HG02884 (cell line): ENCODE measurements at regions not wholly inside any gene's neighbourhood (a gene's known extent, or its start where the extent isn't known, plus 50 kb on each side); places are given as distances from the start of the nearest gene placed in this dataset.

Source experiments
- ATAC-seq: cut with Tn5 transposase; IDR thresholded peaks from one replicate; pipeline ENCODE4 v1.9.1; 2021; ENCODE audit warnings: mild to moderate bottlenecking, moderate library complexity; ENCODE audit not compliant: unreplicated experiment

GRCh38 chr2:53452400-53452799 is 315.2 kb upstream of the CHAC2 start:
- no peak for ATAC-seq

DNA sequence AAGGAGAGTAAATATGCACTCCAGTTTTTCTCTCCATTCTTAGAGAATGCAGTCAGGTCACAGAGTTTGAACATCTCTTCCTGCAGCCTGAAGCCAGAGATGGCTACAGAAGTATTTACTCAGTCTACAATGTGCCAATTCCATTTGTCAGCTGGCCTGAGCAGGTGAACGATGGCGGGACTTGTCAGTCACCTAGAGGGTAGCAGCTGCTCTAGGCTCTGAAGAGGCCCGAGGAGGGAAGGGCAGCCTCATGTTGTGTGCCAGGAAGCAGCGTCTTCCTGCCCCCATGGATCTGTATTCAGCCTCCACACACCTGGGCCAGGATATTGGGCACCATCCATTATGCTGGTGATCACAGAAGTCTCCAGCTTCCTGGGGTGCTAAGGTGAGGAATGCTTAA is 316.7 kb upstream of the CHAC2 start:
- no peak for ATAC-seq

GRCh38 chr2:53448591-53448990 is 319.0 kb upstream of the CHAC2 start:
- no peak for ATAC-seq

DNA sequence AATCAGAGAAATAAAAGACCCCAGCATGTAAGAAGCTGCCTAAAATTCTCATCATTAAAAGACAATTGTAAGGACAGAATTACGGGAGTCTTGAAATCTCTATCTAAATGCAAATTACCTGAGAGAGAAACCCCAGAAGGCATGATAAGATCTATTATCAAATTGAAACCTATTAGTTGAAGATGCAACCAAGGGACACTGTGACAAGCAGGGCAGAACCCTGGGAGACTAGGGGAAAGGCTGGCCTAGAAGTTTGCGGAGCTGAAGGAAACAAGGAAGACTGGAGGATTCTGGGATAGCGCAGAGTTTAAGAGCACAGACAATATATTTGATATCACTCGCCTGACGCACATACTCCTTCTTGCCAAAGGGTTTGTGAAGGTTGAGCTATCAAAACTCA is 319.5 kb upstream of the CHAC2 start:
- ATAC-seq, result no peak

GRCh38 chr2:53445383-53446070 is 322.1 kb upstream of the CHAC2 start:
- peak; percentile 66 for ATAC-seq

DNA sequence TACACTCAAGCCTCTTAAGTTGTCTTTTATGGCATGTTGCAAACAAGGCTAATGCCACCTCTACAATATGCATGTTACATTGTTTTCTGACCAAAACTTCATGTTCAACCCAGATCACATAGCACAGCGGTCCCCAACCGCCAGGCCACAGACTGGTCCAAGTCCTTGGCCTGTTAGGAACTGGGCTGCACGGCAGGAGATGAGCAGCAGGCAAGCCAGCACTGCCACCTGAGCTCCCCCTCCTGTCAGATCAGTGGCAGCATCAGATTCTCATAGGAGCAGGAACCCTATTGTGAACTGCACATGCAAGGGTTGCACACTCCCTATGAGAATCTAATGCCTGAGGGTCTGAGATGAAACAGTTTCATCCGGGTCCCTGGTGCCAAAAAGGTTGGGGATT is 324.8 kb upstream of the CHAC2 start:
- ATAC-seq, result no peak

DNA sequence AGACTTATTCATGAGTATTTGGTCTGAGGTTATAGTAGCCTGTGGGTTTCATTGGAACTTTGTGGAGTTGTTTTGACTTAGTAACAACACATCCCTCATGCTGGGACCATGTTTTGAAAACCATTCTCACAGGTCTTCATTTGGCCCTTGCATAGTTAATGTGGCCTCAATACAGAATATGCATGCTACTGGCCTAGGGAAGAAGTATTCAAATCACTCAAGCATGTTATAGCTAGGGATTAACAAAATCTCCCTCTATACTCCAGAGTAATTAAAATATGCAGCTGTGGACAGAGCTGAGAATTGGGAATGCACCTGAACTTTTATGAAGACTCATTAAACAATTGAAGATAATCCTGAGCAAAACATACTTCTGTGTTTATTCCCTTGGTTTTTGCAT is 325.5 kb upstream of the CHAC2 start:
- ATAC-seq, result no peak

DNA sequence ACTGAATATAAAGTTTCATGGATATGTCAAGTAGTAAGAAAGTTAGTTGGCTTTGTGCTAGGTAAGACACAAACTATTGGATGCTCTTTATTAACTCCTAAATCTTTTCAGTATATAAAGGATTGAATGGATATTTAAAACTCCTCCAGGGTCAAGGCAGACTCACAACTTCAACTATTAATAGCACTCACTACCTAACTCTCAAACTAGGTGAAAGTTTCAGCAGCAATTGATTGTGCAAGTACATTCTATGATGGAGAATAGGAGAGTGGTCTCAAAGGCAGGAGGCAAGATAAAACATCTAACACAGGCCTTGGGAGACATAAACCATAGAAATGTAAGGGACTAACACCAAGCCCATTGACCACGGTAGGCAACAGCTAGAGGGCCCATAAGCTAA is 328.9 kb upstream of the CHAC2 start:
- no peak for ATAC-seq

GRCh38 chr2:53438100-53438499 is 329.5 kb upstream of the CHAC2 start:
- ATAC-seq, result no peak

DNA sequence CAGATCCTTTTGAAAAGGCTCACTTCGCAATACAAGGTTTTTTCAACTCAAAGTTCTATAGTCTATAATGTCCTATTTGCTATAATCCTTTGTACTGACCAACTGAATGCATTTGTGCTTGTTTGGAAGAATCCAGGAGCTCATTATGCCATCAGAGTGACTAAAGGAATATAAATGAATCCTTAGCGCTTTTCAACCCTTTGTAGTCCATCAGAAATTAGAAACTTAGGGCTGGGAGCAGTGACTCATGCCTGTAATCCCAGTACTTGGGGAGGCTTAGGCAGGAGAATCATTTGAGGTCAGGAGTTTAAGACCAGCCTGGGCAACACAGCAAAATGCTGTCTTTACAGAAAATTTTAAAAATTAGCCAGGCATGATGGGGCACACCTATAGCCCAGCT is 330.2 kb upstream of the CHAC2 start:
- no peak for ATAC-seq

GRCh38 chr2:53436882-53437281 is 330.7 kb upstream of the CHAC2 start:
- ATAC-seq, result no peak

DNA sequence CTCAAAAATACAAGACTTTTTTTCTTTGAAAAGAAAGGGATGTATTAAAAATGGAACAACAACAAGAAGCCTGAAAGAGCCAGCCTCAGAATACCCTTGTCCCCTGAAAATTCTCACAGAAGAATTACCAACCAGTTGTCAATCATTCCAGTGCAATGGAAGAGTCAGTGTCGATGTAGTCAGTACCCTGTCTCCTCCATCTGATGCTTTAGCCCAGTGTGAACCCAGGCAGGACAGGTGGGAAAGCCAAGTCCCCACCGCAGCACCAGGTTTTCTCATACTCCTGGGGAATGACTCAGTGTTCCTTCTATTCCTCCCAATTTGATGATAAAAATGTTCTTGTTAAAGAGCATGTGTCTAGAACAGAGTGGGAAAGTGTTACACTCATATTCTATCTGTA is 332.0 kb upstream of the CHAC2 start:
- ATAC-seq, result no peak

DNA sequence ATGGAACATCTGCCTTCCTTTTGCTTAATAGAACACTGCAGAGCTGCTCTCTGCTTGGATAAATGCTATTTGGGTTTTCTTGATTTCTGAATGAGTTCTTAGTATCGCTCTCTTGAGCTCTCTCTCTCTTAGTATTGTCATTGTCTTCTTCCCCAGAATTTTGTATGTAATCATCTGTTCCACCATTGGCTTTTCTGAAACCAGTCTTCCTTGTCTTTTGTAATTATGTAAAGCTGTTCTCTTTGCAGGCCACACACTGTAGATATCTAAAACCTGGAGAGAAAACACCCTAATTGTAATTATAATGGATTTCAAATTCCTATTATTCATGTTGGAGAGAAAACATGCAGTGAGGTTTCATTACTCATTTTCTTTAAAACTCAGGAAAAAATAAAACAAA is 333.1 kb upstream of the CHAC2 start:
- no peak for ATAC-seq

DNA sequence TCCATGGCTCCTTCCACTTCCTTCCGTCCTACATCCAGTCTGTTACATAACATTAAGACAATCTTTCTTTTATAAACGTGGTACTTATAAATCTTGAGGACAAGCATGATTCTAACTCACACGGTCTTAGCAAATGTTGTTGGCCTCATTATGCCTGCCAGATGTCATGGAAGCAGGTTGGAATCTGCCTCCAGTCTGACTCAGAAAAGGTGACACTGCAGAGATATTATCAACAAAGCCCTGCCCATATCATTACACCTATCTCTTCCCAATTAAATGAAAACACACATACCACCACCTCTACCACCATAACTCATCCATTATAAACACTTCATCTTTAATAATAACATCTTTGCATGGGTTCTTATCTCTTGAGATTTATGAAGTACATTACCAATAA is 334.7 kb upstream of the CHAC2 start:
- no peak for ATAC-seq

DNA sequence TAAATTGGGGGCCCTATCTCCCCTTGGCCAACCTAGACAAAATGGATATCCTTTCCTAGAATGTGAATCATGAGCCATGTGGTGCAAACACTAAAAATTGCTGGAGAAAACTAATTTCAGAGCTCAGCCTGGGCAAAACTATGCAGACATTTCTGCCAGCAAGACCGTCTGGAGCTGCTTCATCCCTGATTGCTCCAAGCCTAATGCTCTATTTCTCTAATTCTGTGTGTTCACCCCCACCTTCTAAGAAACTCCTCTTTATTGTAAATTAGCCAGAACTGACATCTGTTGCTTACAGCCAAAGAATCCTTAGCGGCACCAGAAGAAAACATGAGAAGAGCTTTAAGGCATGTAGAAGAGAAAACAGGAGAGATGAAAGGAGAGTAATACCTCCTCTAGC is 337.7 kb upstream of the CHAC2 start:
- no peak for ATAC-seq

DNA sequence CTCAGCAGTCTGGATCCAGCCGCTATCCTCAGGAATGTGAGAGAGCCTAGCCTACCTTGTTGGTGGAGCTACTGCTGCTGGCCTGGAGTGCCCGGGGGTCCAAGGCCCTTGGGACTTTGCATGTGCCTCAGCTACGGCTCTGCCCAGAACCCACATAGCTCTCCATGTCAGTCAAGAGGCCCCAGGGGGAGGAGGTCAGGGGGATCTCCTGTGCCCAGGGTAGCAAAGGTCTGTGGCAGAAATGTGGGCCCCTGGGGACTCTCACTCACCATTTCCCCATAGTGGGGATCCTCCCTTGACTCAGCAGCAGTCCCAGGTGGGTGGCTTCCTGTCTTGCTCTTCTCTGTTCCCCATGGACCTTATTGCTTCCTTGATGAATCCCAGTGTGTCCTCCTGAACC is 342.7 kb upstream of the CHAC2 start:
- ATAC-seq, result peak; percentile 44

GRCh38 chr2:53423465-53423864 is 344.1 kb upstream of the CHAC2 start:
- ATAC-seq, result no peak

DNA sequence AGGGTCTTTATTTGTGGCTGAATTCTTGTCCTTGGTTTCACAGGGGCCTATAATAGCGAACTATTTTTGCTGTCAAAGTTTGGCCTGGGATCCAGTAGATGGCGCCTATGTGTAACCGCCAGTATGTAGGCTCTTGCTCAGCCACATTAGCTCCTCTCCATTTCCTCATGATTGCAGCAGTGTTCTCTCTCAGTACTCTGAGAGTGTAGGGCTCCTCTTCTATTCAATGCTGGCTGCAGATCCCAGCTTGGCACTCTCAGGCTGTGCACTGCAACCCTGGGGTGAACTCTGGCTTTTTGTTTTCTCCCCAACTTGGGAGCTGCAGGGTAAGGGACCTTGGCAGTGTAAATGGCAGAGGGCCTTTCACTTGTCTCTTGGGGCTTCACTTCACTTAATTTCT is 344.6 kb upstream of the CHAC2 start:
- peak; percentile 71 for ATAC-seq

DNA sequence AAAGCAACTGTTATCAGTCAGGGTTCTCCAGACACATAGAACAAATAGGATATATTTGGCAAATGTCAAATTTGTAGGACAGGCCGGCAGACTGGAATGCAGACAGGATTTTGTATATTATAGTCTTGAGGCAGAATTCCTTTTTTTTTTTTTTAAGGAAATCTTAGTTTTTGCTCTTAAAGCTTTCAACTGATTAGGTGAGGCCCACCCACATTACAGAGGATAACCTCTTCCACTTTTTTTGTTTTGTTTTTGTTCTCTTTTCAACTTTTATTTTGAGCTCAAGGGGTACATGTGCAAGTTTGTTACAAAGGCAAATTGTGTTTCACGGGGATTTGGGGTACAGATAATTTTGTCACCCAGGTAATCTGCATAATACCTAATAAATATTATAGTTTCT is 350.2 kb upstream of the CHAC2 start:
- no peak for ATAC-seq

- ATAC-seq, result no peak
Observed at GRCh38 chr2:53407363-53408080, 360.1 kb upstream of the CHAC2 start.

- ATAC-seq, result peak; percentile 63
Observed at GRCh38 chr2:53403792-53404413, 363.7 kb upstream of the CHAC2 start.

- ATAC-seq, result no peak
Observed at GRCh38 chr2:53397085-53397484, 370.5 kb upstream of the CHAC2 start.
